Panc1 (cell line): ENCODE measurements at regions not wholly inside any gene's neighbourhood (a gene's known extent, or its start where the extent isn't known, plus 50 kb on each side); places are given as distances from the start of the nearest gene placed in this dataset.

Experiments used
- ATAC-seq: fragments of 200-7000 bp; cut with Tn5 transposase; 2 replicates; pipeline ENCODE4 v1.9.1; 2020; ENCODE audit warnings: mild to moderate bottlenecking, moderate library complexity
- BruUV-seq: library from RNA; stranded (reverse); fragments of 400-500 nt; replicated peaks from 2 replicates; lab custom pipeline; 2021; lab: Mats Ljungman, UMichigan
- CTCF ChIA-PET: fragments of 300-600 bp; sonication (Branson Sonifier 250); formaldehyde crosslinking; loops from one replicate; lab custom pipeline; 2022; ENCODE audit warnings: antibody characterized with exemption; lab: Charles Lee
- POLR2A ChIA-PET: fragments of 300-600 bp; sonication (Branson Sonifier 250); formaldehyde crosslinking; loops from one replicate; lab custom pipeline; 2022; ENCODE audit warnings: antibody characterized with exemption; lab: Charles Lee
- DNase-seq: peaks from one replicate; pipeline ENCODE4 v3.0.0-alpha.2; 2010; ENCODE audit warnings: low read depth, low spot score
- H3K27ac ChIP-seq: 2 replicates; pipeline ENCODE4 v1.5.1; 2011; ENCODE audit warnings: mild to moderate bottlenecking, low read length, inconsistent platforms
- H3K27me3 ChIP-seq: fragments of 200-500 bp; sonication (Bioruptor generic); 2 replicates; pipeline ENCODE4 v1.6.0; 2014; ENCODE audit warnings: low read length, inconsistent platforms; ENCODE audit not compliant: control insufficient read depth, insufficient read depth
- H3K36me3 ChIP-seq: fragments of 200-500 bp; sonication (Bioruptor generic); 2 replicates; pipeline ENCODE4 v1.5.1; 2014; ENCODE audit warnings: inconsistent platforms, mild to moderate bottlenecking, low read length, moderate library complexity; ENCODE audit not compliant: control insufficient read depth, insufficient read depth
- H3K4me1 ChIP-seq: 2 replicates; pipeline ENCODE4 v1.5.1; 2011; ENCODE audit warnings: inconsistent platforms, mild to moderate bottlenecking, low read length, moderate library complexity; ENCODE audit not compliant: control insufficient read depth, insufficient read depth
- H3K4me3 ChIP-seq, 2 experiments: 2 replicates each; pipeline ENCODE4 v1.5.1; 2011 to 2012; ENCODE audit warnings: low read depth in 2 of 2, low read length in 2 of 2, mild to moderate bottlenecking in 2 of 2, inconsistent platforms in 1 of 2, moderate library complexity in 1 of 2
- H3K9me3 ChIP-seq: fragments of 200-500 bp; sonication (Bioruptor generic); 2 replicates; pipeline ENCODE4 v1.5.1; 2014; ENCODE audit warnings: low read depth, mild to moderate bottlenecking, inconsistent platforms, low read length, moderate library complexity; ENCODE audit not compliant: control insufficient read depth, insufficient read depth
- CTCF ChIP-seq: fragments of 450-650 bp; IDR thresholded peaks from 2 replicates; pipeline ENCODE4 v1.5.1; 2017; ENCODE audit warnings: mild to moderate bottlenecking
- POLR2AphosphoS5 ChIP-seq: IDR thresholded peaks from 2 replicates; pipeline ENCODE4 v1.6.1; 2012; ENCODE audit warnings: mild to moderate bottlenecking, low read depth, low read length, moderate library complexity
- REST ChIP-seq, 2 experiments: IDR thresholded peaks; 2 replicates each; pipeline ENCODE4 v1.6.1; 2011 to 2012; ENCODE audit warnings: low read depth in 2 of 2, control low read depth in 1 of 2, low read length in 1 of 2, mild to moderate bottlenecking in 1 of 2, moderate library complexity in 1 of 2; ENCODE audit not compliant: insufficient read depth in 1 of 2
- TCF7L2 ChIP-seq: IDR thresholded peaks from 2 replicates; pipeline ENCODE4 v1.6.1; 2011; ENCODE audit warnings: mild to moderate bottlenecking, low read depth, low read length, inconsistent platforms
- in situ Hi-C: cut with HindIII; loops from 2 replicates; pipeline ENCODE4 v1.10.0; 2016; ENCODE audit warnings: low sequenced_read_pairs, low pct_unique_long_range_greater_than_20kb
- intact Hi-C: fragments of 100-400 bp; cut with micrococcal nuclease; formaldehyde crosslinking; loops from one replicate; pipeline ENCODE4 v1.10.0; 2022; ENCODE audit not compliant: unreplicated experiment

- ChIA-PET CTCF (interaction anchor here (0.6 kb wide), 1 partner anchor 26 kb away, joined by 3 read pairs; no protein-coding TSS in a partner anchor), POLR2A (no interaction called here)
- TF ChIP-seq CTCF, result no peak
- TF ChIP-seq REST (IDR thresholded peaks at IDR 0.05; ENCODE audit: insufficient read depth in 1 of 2, low read depth in 2 of 2, low read length in 1 of 2), result no peak
- no peak for TF ChIP-seq POLR2AphosphoS5
- TF ChIP-seq TCF7L2, result no peak
- intact Hi-C loops (no loop called here), in situ Hi-C loops (no loop called here)
- no peaks in the 10 kb centered on the region for H3K36me3 ChIP-seq
- BruUV-seq, result no TSS peak
- 0 out of 2 replicates have a peak, but pooled peaks cover 5% of the 10 kb centered on the region for H3K4me1 ChIP-seq
- peak; percentile 89 for ATAC-seq
- no peaks in the 10 kb centered on the region for H3K9me3 ChIP-seq
- H3K4me3 ChIP-seq, result no peak overlapping the region
- no peaks in the 10 kb centered on the region for H3K27me3 ChIP-seq
- DNase-seq, result peak; percentile 80
- peak overlapping the region; percentile 37; the same call in 1 of the 2 replicates for H3K27ac ChIP-seq
Measured at GRCh38 chr11:62025487-62026105, 58.2 kb upstream of the FTH1 start.

GRCh38 chr11:62024936-62025486 is 57.6 kb upstream of the FTH1 start:
- Histone ChIP-seq H3K4me3 (no peak overlapping the region), H3K27ac (peak overlapping the region; percentile 37; the same call in 1 of the 2 replicates), H3K27me3 (no peaks in the 10 kb centered on the region), H3K9me3 (no peaks in the 10 kb centered on the region), H3K4me1 (0 out of 2 replicates have a peak, but pooled peaks cover 5% of the 10 kb centered on the region), H3K36me3 (no peaks in the 10 kb centered on the region)
- in situ Hi-C loops, result no loop called here
- BruUV-seq, result no TSS peak
- intact Hi-C loops, result no loop called here
- ATAC-seq, result no peak
- POLR2A ChIA-PET, result no interaction called here
- TF ChIP-seq TCF7L2 (no peak), POLR2AphosphoS5 (no peak), REST (IDR thresholded peaks at IDR 0.05; ENCODE audit: insufficient read depth in 1 of 2, low read depth in 2 of 2, low read length in 1 of 2) (no peak), CTCF (no peak)
- CTCF ChIA-PET, result no interaction called here
- no peak for DNase-seq
